Mucosa of gallbladder (tissue), 1 donor: ENCODE measurements at regions not wholly inside any gene's neighbourhood (a gene's known extent, or its start where the extent isn't known, plus 50 kb on each side); places are given as distances from the start of the nearest gene placed in this dataset.

Experiments used
- DNase-seq: peaks from one replicate; pipeline ENCODE4 v3.0.0-alpha.2; 2020; ENCODE audit warnings: low spot score
- donor health status: DM: no; HTN: no; CAD: no.

- no peak for DNase-seq
Observed at GRCh38 chr18:75915941-75916623, 488.6 kb upstream of the SMIM21 start.

DNA sequence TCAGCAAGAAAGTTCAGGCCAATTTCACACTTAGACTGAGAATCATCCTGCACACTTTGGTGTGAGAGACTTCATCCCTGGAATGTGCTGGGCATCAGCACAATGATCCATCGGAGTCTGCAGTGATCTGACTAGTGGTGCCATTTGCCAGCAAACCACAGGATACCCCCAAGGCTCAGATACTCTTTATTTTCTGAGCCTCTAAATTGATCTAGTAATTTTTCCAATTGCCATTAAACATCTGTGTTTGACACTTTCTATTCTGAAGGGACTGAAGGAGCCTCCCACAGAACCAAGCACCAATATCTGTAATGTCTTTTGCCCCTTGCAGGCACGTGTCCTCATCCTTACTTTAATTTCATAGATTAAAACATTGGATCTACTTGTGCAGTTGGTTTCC is 485.3 kb upstream of the SMIM21 start:
- DNase-seq = no peak

- DNase-seq = no peak
Observed at GRCh38 chr18:75904416-75904815, 476.9 kb upstream of the SMIM21 start.

GRCh38 chr18:75898651-75899050 is 471.1 kb upstream of the SMIM21 start:
- DNase-seq = no peak

DNA sequence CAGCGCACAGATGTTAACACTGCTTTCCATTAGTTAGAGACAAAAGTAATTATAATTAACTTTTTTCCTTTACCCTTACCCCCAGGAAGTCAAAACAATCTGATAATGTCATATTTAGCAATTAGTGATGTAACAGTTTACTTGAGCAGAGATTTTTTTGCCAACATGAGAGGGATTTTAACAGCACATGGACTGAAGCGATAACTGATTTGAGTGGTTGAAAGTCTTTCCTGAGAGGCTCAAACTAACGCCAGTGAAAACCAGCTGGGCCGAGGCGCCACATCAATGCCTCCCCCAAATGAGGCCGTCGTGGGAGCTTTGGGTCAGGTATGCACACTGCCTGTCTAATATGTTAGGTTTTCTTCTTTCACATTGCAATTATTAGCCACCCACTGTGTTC is 469.9 kb upstream of the SMIM21 start:
- no peak for DNase-seq

GRCh38 chr18:75896865-75897264 is 469.4 kb upstream of the SMIM21 start:
- DNase-seq = no peak

DNA sequence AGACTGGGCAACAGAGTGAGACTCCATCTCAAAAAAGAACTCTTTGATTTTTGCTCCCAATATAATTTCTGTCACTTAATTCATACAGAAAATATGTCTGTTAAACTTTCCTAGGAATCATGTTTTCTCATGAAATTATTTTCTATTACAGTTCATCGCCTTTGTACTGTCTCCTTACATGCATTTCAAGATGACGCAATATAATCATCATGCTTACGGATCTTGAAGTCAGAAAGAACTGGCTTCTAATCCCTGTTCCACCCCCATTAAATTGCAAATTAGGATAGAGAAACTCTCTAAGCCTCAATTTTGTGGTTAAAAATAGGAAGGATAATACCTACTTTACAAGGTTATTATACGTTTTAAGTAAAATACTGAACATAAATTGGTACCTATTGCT is 467.6 kb upstream of the SMIM21 start:
- no peak for DNase-seq

- DNase-seq = no peak
Observed at GRCh38 chr18:75884728-75885127, 457.2 kb upstream of the SMIM21 start.

DNA sequence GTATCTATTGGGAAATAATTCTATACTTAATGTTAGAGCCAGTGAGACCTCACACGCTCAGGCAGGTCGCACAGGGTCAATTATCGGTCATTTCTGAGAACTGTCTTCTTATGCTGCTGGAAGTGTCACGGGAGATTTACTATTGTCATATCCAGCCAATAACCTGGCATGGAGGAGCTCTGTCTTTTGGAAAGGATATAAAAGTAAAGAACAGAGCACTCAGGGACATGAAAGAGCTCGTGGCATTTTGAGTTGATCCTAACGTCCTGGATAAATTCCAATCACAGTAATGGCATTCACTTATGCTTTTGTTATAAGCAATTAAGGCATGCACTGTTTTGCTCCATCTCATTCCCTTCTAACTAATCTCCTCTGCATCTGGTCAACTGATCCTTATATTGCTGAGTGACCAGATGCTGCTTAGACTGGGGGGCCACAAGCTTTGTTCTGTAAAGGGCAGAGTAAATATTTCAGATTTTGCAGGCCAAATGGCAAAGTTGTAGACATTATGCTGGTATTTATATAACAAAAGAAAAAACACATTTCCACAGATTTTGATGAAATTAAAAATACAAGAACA is 453.5 kb upstream of the SMIM21 start:
- DNase-seq = no peak

GRCh38 chr18:75880266-75880665 is 452.8 kb upstream of the SMIM21 start:
- no peak for DNase-seq

GRCh38 chr18:75879196-75879595 is 451.7 kb upstream of the SMIM21 start:
- DNase-seq = no peak

DNA sequence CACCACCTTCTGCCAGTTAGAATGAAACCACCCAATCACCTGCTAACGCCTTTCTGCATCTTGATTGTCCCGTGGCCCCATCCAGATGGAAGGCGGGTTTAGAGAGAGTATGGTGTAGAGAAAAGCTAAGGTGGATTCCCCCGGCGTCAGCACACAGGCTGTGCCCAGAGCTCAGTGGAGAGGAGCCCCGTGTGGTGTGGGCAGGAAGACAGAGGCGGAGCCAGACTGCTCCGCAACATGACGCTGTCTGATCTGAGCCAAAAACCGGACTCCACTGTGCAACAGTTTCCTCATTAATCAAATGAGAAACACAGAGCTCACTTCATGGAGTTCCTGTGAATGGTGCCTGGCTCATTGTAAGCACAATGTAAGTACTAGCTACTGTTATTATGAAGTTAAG is 448.1 kb upstream of the SMIM21 start:
- DNase-seq = no peak

GRCh38 chr18:75874401-75875089 is 447.0 kb upstream of the SMIM21 start:
- DNase-seq = no peak

DNA sequence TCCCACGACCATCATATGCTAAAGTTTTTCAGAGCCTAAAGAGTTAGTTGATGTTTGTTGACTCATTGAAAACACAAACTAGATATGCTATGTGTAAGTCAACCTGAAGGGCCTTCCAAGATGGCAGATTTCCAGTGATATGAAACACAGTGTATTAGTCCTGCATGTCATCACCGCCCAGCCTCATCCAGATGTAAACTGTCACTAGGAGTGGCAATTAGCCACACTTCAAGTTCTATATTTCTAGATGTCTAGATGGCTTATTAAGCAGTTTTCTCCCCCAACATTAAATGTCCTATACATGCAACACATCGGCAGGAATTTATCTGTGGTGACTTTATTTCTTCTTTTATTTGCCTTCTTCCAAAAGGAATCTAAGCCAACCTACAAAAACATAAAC is 444.1 kb upstream of the SMIM21 start:
- DNase-seq = no peak

DNA sequence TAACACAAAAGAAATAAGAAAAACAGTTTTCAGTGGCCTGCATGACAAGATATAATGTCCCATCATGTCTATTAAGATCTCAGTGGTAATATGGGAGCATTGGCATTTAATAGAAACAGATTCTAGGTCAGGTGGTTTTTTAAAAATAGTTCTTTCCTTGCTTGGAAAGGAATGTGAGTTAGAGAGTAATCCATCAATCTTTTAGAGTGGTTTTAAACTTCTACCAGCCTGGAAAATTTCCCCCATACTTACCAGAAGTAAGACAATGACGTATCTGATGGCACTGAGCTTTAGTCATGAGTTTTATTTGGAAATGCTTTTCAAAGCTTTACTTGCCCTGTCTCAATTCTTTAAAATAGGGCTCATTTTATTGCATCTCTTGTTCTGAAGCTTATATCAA is 441.7 kb upstream of the SMIM21 start:
- DNase-seq = no peak

DNA sequence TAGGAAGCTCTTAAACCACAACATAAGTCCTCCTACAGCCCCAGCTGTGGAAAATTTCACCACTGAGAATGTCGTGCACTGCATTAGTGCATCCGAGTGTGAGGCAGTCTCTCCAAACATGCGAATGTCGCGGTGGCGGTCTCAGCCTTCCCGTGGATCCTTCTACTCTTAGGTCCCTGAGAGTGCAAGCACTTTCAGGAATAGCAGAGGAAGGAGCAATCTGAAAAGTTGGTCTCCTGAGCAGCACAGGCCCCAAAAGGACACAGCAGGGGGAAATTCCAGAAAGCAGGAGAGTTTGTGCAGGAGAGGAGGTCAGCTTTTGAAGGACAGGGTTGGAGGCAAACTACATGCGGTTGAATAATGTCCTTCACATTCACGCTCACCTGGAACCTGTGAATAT is 440.5 kb upstream of the SMIM21 start:
- DNase-seq = no peak

DNA sequence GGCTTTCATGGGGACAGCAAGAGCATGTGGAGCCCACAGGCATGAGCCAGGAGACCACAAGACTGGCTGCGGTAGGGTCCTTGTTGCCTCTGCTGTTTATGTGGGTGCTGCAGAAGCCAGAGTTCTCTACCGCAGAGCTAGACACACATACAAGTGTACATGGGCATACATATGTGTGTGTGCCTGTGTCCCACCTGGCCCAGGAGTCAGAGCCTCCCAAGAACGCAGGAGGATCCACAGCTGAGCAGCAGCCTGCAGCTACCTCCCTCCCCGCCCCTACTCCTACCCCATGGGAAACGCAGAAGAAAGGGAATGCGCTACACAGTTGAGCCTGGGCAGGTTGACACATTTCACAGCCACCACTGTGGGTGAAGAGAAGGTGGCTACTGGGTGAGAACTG is 438.1 kb upstream of the SMIM21 start:
- no peak for DNase-seq

DNA sequence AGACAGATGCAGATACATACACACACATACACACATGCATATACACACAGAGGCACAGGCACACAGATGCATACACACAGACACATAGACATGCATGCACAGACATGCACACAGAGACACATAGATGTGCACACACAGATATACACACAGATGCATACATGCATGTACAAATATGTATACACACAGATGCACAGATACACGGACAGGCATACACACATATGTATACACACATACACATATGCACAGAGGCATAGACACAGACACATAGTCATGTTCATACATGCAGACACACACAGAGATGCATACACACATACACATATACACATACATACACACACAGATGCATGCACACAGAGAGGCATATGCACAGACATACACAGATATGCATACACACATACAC is 437.3 kb upstream of the SMIM21 start:
- DNase-seq = no peak

- no peak for DNase-seq
Observed at GRCh38 chr18:75863696-75864095, 436.2 kb upstream of the SMIM21 start.

GRCh38 chr18:75862458-75862857 is 435.0 kb upstream of the SMIM21 start:
- DNase-seq = no peak

DNA sequence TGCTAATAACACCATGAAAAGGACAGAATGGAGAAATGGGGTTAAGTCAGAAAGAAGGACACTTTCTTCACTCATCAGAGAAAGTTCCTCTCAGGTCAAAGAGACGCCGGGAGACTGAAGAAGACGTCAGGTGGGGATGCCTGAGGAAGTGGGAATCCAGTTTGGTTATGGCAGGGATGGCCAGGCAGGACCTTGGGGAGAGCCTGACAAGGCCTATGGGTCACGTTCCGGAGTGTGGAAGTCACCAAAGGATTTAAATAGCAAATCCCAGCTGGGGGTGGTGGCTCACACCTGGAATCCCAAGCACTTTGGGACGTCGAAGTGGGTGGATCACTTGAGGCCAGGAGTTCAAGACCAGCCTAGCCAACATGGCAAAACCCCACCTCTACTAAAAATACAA is 432.7 kb upstream of the SMIM21 start:
- DNase-seq = no peak

- DNase-seq = no peak
Observed at GRCh38 chr18:75859533-75859932, 432.0 kb upstream of the SMIM21 start.

DNA sequence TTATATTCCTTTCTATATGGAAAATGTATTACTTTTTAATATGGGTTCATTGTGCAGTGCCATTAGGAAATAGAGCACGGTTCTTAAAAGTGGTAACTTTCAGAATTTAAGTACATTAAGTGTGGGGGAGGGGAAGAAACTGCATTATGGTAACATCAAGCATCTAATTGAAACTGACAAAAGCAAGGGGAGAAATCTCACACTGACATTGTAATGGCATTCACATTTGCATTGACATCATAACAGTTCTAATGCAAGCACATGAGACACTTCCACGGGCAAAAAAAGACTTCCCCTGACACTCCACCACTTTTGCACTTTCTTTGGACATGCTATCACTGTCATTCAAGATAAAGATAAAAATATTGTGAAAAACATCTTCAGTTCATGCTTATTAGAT is 431.3 kb upstream of the SMIM21 start:
- no peak for DNase-seq

DNA sequence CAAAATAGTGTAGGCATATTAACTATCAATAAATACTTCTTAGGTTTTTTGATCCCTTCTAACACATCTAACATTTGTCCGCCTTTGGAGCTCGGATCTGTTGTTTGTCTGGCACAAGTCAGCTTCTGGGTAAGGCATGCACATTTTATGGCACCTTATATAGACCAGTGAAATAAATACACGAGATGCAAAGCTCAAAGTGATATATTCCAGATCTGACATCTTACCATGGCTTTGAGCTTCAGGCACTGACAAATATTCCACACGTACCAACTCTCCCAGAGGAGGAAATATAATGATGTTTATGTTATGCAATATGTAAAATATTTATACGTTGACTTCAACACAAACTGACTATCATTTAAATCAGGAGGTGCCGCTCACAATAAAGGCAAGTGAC is 430.1 kb upstream of the SMIM21 start:
- no peak for DNase-seq
